Right ventricle myocardium inferior (tissue), 1 donor: ENCODE measurements at regions not wholly inside any gene's neighbourhood (a gene's known extent, or its start where the extent isn't known, plus 50 kb on each side); places are given as distances from the start of the nearest gene placed in this dataset.
"Not testable (repeated sequence)": the region's sequence is repeated elsewhere in the genome, so short reads cannot be mapped to it uniquely, and the experiment has no call there.

Source experiments
- ATAC-seq: fragments of 200-7000 bp; cut with Tn5 transposase; one replicate; pipeline ENCODE4 v1.9.1; 2020; ENCODE audit warnings: mild to moderate bottlenecking, moderate library complexity
- DNase-seq: peaks from one replicate; pipeline ENCODE4 v3.0.0; 2021; ENCODE audit errors: missing footprints
- intact Hi-C: fragments of 100-400 bp; cut with DNase I; formaldehyde crosslinking; loops from one replicate; pipeline ENCODE4 v1.11.0; 2022
- donor health status: DM: no; HTN: yes; CAD: no; lungs with severe emphysema.

DNA sequence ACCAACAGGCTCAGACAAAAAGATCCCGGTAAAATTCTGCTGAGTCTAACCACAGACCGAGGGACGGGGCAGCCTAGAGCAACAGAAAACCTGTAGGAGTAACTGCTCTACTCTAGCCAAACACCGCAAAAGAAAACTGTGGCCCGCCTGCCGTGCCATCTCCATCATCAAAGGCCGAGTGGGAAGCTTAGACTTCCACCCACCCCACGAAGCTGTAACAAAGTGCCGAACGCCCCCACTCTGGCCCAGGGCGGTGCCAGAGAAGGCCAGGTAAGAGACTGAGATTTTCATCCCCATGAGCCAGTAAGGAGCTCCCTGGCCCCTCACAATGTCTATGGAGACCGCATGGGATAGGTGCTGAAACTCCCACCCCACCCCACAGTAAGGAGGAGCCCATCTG is 231.9 kb upstream of the COX10 start:
- DNase-seq (no peak), ATAC-seq (no peak)
- intact Hi-C loops, result no loop called here

- DNase-seq (no peak), ATAC-seq (no peak)
- intact Hi-C loops, result no loop called here
These were observed 229.1 kb upstream of the COX10 start for GRCh38 chr17:13840254-13840653.

GRCh38 chr17:13843862-13844635 is 225.3 kb upstream of the COX10 start:
- no peak for ATAC-seq
- intact Hi-C loops, result no loop called here
- DNase-seq, result no peak

DNA sequence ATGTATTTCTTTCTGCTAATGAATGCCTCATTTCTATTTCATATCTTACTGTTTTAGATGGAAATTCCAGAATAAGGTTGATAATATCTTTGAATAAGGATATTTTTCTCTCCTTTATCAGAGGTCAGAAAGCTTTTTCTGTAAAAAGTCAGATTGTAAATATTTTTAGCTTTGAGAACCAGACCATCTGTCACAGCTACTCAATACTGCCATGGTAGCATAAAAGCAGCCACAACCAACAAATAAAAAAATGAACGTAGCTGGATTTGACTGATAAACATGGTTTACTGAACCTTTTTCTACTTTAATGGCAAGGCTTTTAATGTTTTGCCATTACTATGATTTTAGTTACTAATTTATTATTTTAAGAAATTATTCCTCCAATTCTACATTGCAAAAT is 217.4 kb upstream of the COX10 start:
- ATAC-seq (no peak), DNase-seq (no peak)
- intact Hi-C loops, result no loop called here

GRCh38 chr17:13855730-13856129 is 213.6 kb upstream of the COX10 start:
- DNase-seq, intact Hi-C loops, ATAC-seq: not testable (repeated sequence)

- ATAC-seq, result no peak
- no peak for DNase-seq
- intact Hi-C loops, result no loop called here
These were observed 207.0 kb upstream of the COX10 start for GRCh38 chr17:13862346-13862745.

GRCh38 chr17:13863436-13863835 is 205.9 kb upstream of the COX10 start:
- no peak for DNase-seq
- intact Hi-C loops, result no loop called here
- no peak for ATAC-seq

- DNase-seq (no peak), ATAC-seq (no peak)
- intact Hi-C loops, result no loop called here
These were observed 204.8 kb upstream of the COX10 start for GRCh38 chr17:13864521-13864920.

DNA sequence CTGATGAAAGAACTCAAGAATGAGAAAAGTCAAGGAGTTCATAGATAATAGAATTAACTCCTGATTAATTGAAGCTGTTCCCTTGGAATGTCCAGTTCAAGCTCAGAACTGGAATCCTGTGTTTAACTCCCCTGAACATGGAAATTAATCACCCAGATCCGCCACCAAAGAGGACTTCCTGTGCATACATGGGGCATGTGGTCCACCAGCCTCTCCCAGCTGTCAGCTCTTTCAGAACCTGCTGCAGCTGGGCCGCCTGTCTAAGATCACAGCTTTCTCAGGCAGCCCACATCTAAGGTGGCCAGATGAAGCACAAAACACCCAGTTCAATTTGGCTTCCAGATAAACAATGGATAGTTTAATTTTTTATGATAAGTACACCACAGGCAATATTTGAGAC is 203.7 kb upstream of the COX10 start:
- ATAC-seq (no peak), DNase-seq (no peak)
- intact Hi-C loops, result no loop called here

DNA sequence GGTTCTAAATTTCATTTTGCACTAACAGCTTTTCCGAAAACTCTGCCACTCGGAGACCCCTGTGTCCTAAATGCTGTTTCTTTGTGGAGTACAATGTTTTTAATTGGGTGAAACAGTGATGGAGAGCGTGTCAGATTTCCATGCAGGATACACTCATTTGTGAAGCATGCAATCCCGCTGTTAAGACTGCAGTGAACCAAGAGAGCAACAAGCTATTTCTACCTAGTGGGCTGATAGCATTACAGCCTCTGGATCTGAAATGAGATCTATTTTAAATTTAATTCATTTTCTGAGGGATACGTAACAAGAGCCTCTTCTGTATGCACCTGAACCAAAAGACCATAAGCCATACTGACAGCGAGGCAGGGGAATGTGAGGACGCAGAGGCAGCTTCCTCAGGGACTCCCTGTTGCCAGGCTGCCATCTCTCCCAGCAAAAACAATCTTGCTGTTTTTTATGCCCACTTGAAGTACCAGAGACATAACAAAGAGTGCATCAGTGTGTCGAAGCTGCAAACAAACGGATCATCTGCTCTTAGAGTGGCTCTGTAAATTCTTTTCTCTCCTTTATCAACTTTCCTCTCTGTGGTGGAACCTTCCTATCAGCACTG is 199.9 kb upstream of the COX10 start:
- intact Hi-C loops, result no loop called here
- DNase-seq, result no peak
- ATAC-seq, result no peak

DNA sequence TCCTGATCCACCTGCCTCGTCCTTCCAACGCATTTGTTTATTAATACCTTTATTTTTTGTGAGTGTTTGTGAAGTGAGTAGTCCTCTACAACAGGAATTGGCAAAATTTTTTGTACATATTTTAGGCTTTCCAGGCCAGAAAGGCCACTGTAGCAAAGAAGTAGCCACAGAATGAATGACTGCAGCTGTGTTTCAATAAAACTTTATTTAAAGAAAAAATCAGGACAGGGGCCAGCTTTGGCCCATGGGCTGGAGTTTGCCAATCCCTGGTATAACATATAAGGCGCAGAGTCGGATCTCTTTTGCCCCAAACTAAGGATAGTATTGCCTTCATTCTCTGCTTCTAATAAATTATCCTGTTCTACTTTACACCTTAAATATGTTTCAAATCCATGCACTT is 198.0 kb upstream of the COX10 start:
- intact Hi-C loops, result no loop called here
- ATAC-seq, result no peak
- no peak for DNase-seq

DNA sequence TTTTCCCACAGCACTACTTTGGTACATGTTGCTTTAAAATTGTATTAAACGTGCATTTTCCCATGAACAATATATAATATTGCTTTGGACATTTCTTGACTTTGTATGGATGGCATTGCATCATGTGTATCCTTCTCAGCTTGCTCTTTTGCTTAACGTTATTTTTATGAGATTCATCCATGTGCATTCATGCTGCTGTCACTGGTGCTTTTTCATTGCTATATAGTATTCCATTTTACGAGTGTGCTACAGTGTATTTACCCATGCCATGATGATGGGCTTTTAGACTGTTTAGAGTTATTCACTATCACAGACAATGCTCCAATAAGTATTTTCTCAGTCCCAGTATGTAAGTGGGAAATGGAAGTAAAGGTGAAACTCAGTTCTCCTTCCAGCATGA is 195.2 kb upstream of the COX10 start:
- no peak for DNase-seq
- ATAC-seq, result no peak
- intact Hi-C loops, result no loop called here

DNA sequence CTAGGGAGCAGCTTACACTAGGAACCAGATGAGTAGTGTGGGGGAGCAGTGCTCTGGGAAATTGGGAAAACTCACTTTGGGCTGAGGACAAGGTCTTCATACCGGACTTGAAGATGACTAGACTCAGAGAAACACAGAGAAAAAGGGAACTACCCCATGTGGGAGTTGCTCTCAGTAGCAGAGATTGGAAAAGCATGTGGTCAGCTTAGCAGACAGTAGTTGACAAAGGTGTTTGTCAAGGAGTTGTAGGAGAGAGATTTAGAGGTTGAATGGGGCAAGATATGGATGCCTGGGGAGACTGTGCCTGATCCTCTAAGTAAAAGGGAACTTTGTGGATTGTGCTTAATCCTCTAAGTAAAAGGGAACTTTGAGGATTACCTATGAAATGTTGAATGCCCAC is 194.5 kb upstream of the COX10 start:
- ATAC-seq (no peak), DNase-seq (no peak)
- intact Hi-C loops, result no loop called here

DNA sequence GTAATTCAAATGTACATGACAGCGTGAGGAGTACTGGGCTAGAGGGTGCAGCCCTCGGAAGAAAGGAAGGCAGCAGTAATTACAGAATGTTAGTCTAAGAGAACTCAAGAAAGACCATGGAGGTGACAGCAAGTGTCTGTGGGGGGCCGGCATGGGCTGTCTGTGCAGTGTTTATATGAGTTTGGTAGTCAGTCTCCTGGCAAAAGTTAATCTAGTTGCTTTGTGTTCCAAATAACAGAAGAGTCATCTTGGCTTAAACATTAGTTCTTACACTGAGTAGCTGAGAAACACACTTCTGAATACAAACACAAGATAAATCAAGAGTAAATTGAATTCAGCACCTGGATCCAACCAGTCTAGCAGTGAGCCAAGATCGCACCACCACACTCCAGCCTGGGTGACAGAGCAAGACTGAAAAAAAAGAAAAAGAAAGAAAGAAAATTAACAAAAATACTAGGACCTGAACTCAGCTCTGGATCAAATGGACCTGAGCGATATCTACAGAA is 189.3 kb upstream of the COX10 start:
- ATAC-seq (no peak), DNase-seq (no peak)
- intact Hi-C loops, result loop anchor here (10.0 kb wide), 1 partner anchor 235 kb away; no protein-coding TSS in a partner anchor

DNA sequence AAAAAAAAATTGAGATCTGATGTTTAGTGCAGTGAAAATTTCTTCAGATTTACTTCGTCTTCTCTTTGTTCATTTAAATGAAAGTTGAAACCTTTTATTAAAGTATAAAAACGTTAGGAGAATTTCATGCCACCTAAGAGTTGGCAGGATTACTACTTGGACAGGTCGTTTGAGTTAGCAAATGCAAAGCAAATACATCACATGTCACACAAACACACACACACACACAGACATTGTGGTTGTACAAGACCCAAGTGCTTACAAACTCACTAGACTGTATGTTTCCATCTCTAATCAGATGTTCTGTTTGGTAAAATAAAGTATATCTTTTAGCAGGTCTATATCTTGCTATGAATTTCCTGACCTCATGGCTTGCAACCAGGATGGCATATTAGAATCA is 185.6 kb upstream of the COX10 start:
- DNase-seq (no peak), ATAC-seq (no peak)
- intact Hi-C loops, result loop anchor here (10.0 kb wide), 1 partner anchor 239 kb away; no protein-coding TSS in a partner anchor

- DNase-seq (no peak), ATAC-seq (no peak)
- intact Hi-C loops, result loop anchor here (10.0 kb wide), 1 partner anchor 240 kb away; no protein-coding TSS in a partner anchor
These were observed 185.0 kb upstream of the COX10 start for GRCh38 chr17:13884347-13884746.

- DNase-seq (no peak), ATAC-seq (peak; percentile 69)
- intact Hi-C loops, result loop anchor here (5.0 to 10.0 kb wide), 2 partner anchors 108 to 241 kb away; no protein-coding TSS in a partner anchor
These were observed 183.8 kb upstream of the COX10 start for GRCh38 chr17:13885550-13885949.

DNA sequence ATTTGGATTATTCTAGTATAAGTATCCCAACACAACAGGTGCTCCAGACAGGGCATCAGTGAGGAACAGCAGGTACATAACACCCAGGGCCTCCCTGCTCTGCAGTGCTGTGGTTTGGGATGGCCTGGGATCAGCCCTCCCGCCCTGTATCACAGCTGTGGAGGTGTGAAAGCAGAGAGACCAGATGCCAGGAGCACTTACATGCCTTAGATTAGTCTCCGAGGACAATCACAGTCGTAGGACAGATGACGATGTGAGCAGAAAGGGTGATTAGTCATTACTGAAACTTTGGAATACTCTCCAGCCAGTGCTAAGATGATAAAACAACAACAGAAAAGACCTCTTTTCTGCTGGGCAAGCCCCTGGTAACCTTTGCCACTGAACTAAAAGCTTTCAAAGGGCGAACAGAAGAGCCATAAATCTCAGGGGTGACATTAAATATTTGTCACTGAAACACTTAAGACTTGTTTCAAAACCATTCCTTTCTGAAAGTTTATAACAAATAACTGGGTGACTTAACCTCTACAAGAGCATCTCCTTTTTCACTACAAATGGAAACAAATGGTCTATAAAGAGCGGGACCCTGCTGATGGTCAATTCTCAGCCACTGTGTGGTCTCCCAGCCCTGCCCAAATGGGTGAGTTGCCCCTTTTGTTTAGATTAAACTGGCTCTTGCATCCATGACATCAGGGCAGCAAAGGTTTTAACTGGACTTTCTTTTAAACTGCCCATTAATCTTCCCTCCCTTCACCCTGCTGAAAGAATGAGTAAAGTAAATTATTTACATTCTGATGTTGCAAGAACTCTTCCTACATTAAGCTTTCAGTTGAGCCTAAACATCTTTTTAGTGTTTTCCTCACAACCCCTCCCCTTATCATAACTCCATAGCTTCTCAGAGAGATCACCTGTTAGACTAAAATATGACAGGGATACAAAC is 183.1 kb upstream of the COX10 start:
- intact Hi-C loops, result loop anchor here (5.0 to 10.0 kb wide), 2 partner anchors 109 to 241 kb away; no protein-coding TSS in a partner anchor
- DNase-seq (peak; percentile 72), ATAC-seq (peak; percentile 98)

DNA sequence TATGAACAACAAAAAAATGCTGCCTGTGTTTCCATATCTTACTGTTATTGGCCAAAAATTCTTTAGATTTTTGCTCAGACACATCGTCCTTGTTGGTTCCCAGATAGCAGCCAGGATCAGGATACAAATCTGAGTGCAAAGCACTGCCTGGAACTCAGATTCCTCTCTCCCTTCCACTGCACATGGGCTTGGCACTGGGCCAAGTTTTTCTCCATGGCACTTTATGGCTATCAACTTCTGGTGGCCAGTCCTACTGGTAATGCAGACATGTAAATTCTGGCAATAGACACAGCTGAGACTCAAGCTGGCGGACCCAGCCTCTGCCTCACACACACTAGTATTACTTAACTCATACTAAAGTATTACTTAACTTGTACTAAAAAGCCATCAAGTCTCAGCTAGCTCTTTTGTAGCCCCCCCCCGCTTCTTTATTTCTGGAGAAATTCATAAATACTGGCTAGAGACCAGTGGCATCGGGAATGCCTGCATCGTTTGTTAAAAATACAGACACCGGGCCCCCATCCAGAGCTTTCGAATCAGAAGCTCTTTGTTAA is 181.2 kb upstream of the COX10 start:
- intact Hi-C loops, result loop anchor here (5.0 to 10.0 kb wide), 2 partner anchors 111 to 243 kb away; no protein-coding TSS in a partner anchor
- ATAC-seq (no peak), DNase-seq (no peak)
